Astrocyte of the cerebellum (primary cell): ENCODE measurements at regions not wholly inside any gene's neighbourhood (a gene's known extent, or its start where the extent isn't known, plus 50 kb on each side); places are given as distances from the start of the nearest gene placed in this dataset.

ENCODE experiments used
- DNase-seq: peaks from one replicate; pipeline ENCODE4 v3.0.0-alpha.2; 2011; ENCODE audit warnings: low read depth
- H3K4me3 ChIP-seq: 2 replicates; pipeline ENCODE4 v1.5.1; 2011; ENCODE audit warnings: mild to moderate bottlenecking, low read depth, low read length, moderate library complexity
- in situ Hi-C: cut with HindIII; loops from 2 replicates; pipeline ENCODE4 v1.10.0; 2017; ENCODE audit warnings: low sequenced_read_pairs
- TF ChIP-seq, protein P1 (sequence below): IDR thresholded peaks from 2 replicates; pipeline ENCODE4 v1.5.1; 2012; ENCODE audit warnings: low read length, low read depth, moderate library complexity, mild to moderate bottlenecking; ENCODE audit errors: missing control alignments

GRCh38 chr3:40847551-40847992 is 322.8 kb downstream of the ZNF621 start:
- DNase-seq: peak; percentile 95
- TF ChIP-seq, protein P1, sequence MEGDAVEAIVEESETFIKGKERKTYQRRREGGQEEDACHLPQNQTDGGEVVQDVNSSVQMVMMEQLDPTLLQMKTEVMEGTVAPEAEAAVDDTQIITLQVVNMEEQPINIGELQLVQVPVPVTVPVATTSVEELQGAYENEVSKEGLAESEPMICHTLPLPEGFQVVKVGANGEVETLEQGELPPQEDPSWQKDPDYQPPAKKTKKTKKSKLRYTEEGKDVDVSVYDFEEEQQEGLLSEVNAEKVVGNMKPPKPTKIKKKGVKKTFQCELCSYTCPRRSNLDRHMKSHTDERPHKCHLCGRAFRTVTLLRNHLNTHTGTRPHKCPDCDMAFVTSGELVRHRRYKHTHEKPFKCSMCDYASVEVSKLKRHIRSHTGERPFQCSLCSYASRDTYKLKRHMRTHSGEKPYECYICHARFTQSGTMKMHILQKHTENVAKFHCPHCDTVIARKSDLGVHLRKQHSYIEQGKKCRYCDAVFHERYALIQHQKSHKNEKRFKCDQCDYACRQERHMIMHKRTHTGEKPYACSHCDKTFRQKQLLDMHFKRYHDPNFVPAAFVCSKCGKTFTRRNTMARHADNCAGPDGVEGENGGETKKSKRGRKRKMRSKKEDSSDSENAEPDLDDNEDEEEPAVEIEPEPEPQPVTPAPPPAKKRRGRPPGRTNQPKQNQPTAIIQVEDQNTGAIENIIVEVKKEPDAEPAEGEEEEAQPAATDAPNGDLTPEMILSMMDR: peak; percentile 75
- in situ Hi-C loops: loop anchor here (5.0 kb wide), 1 partner anchor 355 kb away; no protein-coding TSS in a partner anchor
- no peak overlapping the region for H3K4me3 ChIP-seq

- DNase-seq: no peak
- H3K4me3 ChIP-seq: no peak overlapping the region
- TF ChIP-seq, protein P1: no peak
- in situ Hi-C loops: loop anchor here (5.0 kb wide), 1 partner anchor 354 kb away; no protein-coding TSS in a partner anchor
Measured at GRCh38 chr3:40848421-40848820, 323.7 kb downstream of the ZNF621 start.

GRCh38 chr3:40850861-40851260 is 326.1 kb downstream of the ZNF621 start:
- no peak overlapping the region for H3K4me3 ChIP-seq
- DNase-seq: no peak
- in situ Hi-C loops: loop anchor here (25.0 kb wide), 1 partner anchor 264 kb away; no protein-coding TSS in a partner anchor
- TF ChIP-seq, protein P1: no peak

GRCh38 chr3:40851836-40852235 is 327.1 kb downstream of the ZNF621 start:
- no peak overlapping the region for H3K4me3 ChIP-seq
- in situ Hi-C loops: loop anchor here (25.0 kb wide), 1 partner anchor 265 kb away; no protein-coding TSS in a partner anchor

GRCh38 chr3:40852712-40853111 is 328.0 kb downstream of the ZNF621 start:
- in situ Hi-C loops: loop anchor here (25.0 kb wide), 1 partner anchor 265 kb away; no protein-coding TSS in a partner anchor
- no peak overlapping the region for H3K4me3 ChIP-seq
- TF ChIP-seq, protein P1: no peak
- DNase-seq: no peak

More at GRCh38 chr3:40851836-40852235, 327.1 kb downstream of the ZNF621 start:
- TF ChIP-seq, protein P1: no peak
- no peak for DNase-seq

DNA sequence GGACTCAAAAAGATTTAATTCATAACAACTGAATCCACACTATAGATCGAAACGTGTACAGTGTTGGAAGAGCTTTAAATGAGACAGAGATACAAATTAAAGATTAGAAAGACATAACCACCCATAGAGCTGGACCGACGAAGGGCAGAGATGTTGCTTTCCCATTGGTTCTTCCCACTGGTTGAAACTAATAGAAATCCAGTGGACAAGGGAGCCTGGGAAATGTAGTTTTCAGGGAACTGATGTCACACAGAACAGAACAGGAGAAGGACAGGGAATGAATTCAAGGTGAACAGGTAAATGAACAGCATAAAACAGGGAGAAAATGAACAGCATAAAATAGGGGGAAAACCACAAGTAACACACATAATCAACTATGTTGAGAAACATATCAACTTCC is 328.7 kb downstream of the ZNF621 start:
- DNase-seq: no peak
- no peak overlapping the region for H3K4me3 ChIP-seq
- in situ Hi-C loops: loop anchor here (25.0 kb wide), 1 partner anchor 266 kb away; no protein-coding TSS in a partner anchor
- TF ChIP-seq, protein P1: no peak
